ENCODE measurements at regions not wholly inside any gene's neighbourhood (a gene's known extent, or its start where the extent isn't known, plus 50 kb on each side); places are given as distances from the start of the nearest gene placed in this dataset.

GRCh38 chr13:105509981-105510762 lies 1025.3 kb downstream of the EFNB2 start:
- TF ChIP-seq TCF7L2 (IDR thresholded peaks at IDR 0.05; ENCODE audit: borderline replicate concordance, low read depth, low read length) = no peak
- TF ChIP-seq, protein P1, sequence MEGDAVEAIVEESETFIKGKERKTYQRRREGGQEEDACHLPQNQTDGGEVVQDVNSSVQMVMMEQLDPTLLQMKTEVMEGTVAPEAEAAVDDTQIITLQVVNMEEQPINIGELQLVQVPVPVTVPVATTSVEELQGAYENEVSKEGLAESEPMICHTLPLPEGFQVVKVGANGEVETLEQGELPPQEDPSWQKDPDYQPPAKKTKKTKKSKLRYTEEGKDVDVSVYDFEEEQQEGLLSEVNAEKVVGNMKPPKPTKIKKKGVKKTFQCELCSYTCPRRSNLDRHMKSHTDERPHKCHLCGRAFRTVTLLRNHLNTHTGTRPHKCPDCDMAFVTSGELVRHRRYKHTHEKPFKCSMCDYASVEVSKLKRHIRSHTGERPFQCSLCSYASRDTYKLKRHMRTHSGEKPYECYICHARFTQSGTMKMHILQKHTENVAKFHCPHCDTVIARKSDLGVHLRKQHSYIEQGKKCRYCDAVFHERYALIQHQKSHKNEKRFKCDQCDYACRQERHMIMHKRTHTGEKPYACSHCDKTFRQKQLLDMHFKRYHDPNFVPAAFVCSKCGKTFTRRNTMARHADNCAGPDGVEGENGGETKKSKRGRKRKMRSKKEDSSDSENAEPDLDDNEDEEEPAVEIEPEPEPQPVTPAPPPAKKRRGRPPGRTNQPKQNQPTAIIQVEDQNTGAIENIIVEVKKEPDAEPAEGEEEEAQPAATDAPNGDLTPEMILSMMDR (tag by site-specific recombination; IDR thresholded peaks at IDR 0.05) = no peak
- no peak for TF ChIP-seq ZNF274 (IDR thresholded peaks at IDR 0.05; ENCODE audit: low read length)
- TF ChIP-seq ZNF274 (tag by site-specific recombination; IDR thresholded peaks at IDR 0.05; ENCODE audit: borderline replicate concordance) = no peak
- TF ChIP-seq ZNF561 (tag by site-specific recombination; IDR thresholded peaks at IDR 0.05; ENCODE audit: borderline replicate concordance) = no peak
- TF ChIP-seq ZNF121 (tag by site-specific recombination; IDR thresholded peaks at IDR 0.05) = no peak
- TF ChIP-seq, protein P2, sequence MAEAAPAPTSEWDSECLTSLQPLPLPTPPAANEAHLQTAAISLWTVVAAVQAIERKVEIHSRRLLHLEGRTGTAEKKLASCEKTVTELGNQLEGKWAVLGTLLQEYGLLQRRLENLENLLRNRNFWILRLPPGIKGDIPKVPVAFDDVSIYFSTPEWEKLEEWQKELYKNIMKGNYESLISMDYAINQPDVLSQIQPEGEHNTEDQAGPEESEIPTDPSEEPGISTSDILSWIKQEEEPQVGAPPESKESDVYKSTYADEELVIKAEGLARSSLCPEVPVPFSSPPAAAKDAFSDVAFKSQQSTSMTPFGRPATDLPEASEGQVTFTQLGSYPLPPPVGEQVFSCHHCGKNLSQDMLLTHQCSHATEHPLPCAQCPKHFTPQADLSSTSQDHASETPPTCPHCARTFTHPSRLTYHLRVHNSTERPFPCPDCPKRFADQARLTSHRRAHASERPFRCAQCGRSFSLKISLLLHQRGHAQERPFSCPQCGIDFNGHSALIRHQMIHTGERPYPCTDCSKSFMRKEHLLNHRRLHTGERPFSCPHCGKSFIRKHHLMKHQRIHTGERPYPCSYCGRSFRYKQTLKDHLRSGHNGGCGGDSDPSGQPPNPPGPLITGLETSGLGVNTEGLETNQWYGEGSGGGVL (tag by site-specific recombination; IDR thresholded peaks at IDR 0.05) = no peak
- no peak for TF ChIP-seq ZNF701 (tag by site-specific recombination; IDR thresholded peaks at IDR 0.05)
- TF ChIP-seq ZBTB44 (tag by site-specific recombination; IDR thresholded peaks at IDR 0.05) = no peak
- no peak for TF ChIP-seq ZBTB26 (tag by site-specific recombination; optimal IDR thresholded peaks at IDR 0.05)
- TF ChIP-seq ZNF544 (tag by site-specific recombination; IDR thresholded peaks at IDR 0.05) = no peak
- no peak for TF ChIP-seq ZNF221 (tag by site-specific recombination; IDR thresholded peaks at IDR 0.05; ENCODE audit: borderline replicate concordance)
- TF ChIP-seq ZFP37 (tag by site-specific recombination; IDR thresholded peaks at IDR 0.05) = no peak
